HG02678 (cell line): ENCODE measurements at regions not wholly inside any gene's neighbourhood (a gene's known extent, or its start where the extent isn't known, plus 50 kb on each side); places are given as distances from the start of the nearest gene placed in this dataset.
"Not testable (repeated sequence)": the region's sequence is repeated elsewhere in the genome, so short reads cannot be mapped to it uniquely, and the experiment has no call there.

ENCODE experiments used
- ATAC-seq: cut with Tn5 transposase; IDR thresholded peaks from one replicate; pipeline ENCODE4 v1.9.1; 2021; ENCODE audit warnings: mild to moderate bottlenecking, moderate library complexity; ENCODE audit not compliant: unreplicated experiment

DNA sequence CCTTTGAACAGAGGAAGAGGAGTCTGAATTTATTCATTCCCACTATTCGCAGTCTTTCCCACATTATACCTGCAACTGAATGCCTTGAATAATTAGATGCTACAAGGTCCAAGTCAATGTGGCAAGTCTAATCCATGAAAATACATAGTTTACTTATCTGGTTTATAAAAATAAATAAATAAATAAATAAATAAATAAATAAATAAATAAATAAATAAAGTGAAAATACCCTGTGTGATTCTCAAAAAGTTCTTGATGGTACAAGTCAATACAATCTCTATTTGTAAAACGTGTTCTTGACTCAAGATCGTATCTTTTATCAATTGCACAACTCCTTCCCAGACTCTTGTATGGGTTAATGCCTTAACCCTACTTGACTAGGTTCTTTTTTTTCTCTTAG lies 417.7 kb downstream of the ZWINT start:
- no peak for ATAC-seq

- ATAC-seq: no peak
Observed at GRCh38 chr10:55929291-55929690, 431.8 kb downstream of the ZWINT start.

- not testable (repeated sequence) for ATAC-seq
Observed at GRCh38 chr10:55899472-55900147, 461.4 kb downstream of the ZWINT start.

GRCh38 chr10:55897490-55897921 lies 463.6 kb downstream of the ZWINT start:
- no peak for ATAC-seq

DNA sequence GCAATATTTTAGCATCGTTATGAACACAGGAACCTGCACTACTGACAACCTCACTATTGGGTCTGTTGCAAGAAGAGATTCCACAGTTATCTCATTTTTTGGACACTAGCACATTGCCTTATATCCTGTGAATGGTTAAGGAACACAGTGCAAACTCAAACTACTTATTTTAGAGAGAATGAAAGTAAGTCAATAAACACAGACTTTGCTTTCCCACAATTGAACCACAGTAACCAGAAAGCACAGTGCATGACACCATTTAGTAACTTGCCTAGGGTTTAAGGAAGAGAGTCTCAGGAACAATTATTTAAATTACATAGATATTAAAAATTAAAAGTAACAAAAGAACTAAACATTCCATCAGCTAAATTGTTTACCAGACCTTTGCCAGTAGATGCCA lies 468.8 kb downstream of the ZWINT start:
- no peak for ATAC-seq

DNA sequence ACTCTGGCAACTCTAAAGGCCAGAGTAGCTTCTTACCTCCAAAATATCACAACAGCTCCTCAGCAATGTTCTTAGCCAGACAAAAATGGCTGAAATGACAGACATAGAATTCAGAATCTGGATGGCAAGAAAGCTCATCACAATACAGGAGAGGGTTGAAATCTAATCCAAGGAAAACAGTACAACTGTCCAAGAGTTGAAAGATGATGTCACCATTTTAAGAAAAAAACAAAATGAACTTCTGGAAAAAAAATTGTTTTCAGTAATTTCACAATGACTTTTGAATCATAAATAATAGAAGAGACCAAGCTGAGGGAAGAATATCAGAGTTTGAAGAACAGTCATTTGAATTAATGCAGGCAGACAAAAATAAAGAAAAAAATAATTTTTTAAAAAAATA lies 479.5 kb downstream of the ZWINT start:
- ATAC-seq: no peak

DNA sequence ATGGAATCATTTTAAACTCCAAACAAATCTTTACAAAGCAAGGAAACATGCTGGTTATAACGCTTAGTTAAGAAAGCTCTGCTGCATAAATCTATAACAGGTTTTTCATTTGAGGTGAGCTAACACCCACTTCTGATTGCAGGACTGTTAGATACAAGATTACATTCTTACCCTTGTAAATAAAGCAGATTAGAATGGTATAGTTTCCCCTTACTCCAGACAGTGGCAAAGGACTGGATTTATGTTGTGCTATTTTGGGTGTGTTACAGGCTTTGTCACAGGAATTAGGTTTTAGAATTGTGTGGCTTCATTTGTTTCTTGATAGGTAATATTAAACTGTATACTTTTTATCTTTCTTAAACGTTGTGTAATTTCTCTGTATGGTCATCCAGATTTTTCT lies 487.6 kb downstream of the ZWINT start:
- no peak for ATAC-seq

- no peak for ATAC-seq
Observed at GRCh38 chr10:55870186-55870585, 490.9 kb downstream of the ZWINT start.

DNA sequence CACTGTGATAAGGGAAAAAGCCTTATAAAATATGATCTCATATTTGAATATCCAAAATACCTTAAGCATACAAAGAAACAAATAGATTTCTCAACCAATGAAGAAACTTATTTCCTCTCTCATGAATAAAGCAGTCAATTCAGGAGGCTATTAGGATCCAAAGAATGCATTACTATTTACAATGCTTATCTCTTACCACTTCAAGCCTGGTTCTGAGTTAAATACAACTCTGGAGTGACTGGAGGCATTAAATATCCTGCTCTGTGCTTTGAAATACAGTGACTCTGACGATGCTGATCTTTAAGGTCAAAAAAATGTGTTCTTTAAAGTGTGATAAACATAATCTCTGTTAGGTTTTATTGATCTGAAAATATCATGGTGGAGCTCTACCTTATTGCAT lies 493.2 kb downstream of the ZWINT start:
- ATAC-seq: no peak

- ATAC-seq: no peak
Observed at GRCh38 chr10:55858730-55859129, 502.3 kb downstream of the ZWINT start.

GRCh38 chr10:55852900-55853299 lies 508.2 kb downstream of the ZWINT start:
- ATAC-seq: no peak

- no peak for ATAC-seq
Observed at GRCh38 chr10:55837273-55837672, 523.8 kb downstream of the ZWINT start.

- ATAC-seq: no peak
Observed at GRCh38 chr10:55822096-55822495, 539.0 kb downstream of the ZWINT start.

- ATAC-seq: no peak
Observed at GRCh38 chr10:55820478-55820877, 540.6 kb downstream of the ZWINT start.

GRCh38 chr10:55820071-55820470 lies 541.0 kb downstream of the ZWINT start:
- ATAC-seq: no peak

GRCh38 chr10:55813451-55814170 lies 547.4 kb downstream of the ZWINT start:
- ATAC-seq: no peak

GRCh38 chr10:55803055-55803454 lies 558.0 kb downstream of the ZWINT start:
- ATAC-seq: no peak

DNA sequence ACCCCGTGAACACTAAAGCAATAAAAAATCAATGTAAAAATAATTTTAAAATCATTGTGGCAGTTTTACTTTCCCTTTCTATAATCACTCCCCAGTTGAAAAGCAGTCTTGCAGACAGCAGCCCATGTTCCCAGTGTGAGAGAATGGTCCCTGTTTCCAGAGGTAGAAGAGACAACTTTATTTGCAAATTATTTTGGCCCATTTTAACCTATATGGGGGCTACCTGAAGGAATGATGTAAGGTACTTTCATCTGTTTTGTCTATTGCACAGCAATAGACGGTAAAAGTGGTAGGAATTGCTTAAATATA lies 559.8 kb downstream of the ZWINT start:
- no peak for ATAC-seq

- no peak for ATAC-seq
Observed at GRCh38 chr10:55800602-55801352, 560.3 kb downstream of the ZWINT start.

DNA sequence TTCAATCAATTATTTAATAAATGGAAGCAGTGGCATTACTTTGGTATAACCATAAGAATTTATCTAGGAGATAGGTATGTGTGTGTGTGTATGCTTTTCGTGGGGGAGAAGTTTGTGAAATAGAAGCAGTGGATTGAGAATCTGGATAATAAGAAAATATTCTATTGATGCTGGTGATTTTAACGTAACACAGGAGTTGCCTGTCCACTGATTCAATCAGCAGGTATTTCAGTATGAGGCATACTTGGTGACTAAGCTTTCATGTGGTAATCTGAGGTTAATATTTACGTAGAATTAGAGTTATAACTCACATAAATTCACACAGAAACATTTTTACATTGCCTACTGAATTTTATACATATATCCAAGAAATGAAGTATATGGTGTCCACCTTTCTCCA lies 568.0 kb downstream of the ZWINT start:
- ATAC-seq: no peak

GRCh38 chr10:55790276-55790675 lies 570.8 kb downstream of the ZWINT start:
- ATAC-seq: not testable (repeated sequence)

DNA sequence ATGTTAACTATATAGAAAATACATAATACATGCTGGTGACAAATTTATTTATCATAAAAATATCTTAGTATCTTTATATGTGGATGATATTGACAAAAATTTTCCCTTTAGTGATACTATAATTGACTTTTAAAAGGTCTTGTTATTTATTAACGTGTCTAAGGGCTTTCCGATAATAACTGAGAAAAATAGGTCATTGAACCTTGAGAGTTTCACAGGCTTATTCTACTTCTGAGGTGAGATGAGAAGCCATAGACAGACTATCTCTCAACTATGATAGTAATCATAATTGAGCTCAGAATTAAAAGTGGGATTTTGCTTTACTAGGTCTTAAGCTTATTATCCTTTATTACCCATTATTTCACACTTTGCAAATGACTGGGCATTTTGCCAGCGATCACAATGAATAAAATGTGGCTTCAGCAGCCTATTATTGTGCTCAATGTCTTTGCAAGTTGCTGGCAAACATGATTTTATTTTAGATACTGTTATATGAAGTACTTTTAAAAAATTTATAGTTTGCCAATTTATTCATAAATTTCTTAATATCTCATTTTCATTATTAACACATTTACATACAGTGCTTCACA lies 574.5 kb downstream of the ZWINT start:
- ATAC-seq: no peak
